H9 (cell line): ENCODE measurements at regions not wholly inside any gene's neighbourhood (a gene's known extent, or its start where the extent isn't known, plus 50 kb on each side); places are given as distances from the start of the nearest gene placed in this dataset.

Source experiments
- DNase-seq: peaks from one replicate; pipeline ENCODE4 v3.0.0-alpha.2; 2017
- H2AFZ ChIP-seq: one replicate; pipeline ENCODE4 v1.6.1; 2013; ENCODE audit warnings: mild to moderate bottlenecking, low read length, control low read depth, moderate library complexity
- H2AK5ac ChIP-seq: 2 replicates; pipeline ENCODE4 v1.6.1; 2013; ENCODE audit warnings: low read length, control low read depth, mixed read lengths; ENCODE audit not compliant: insufficient read length
- H2BK120ac ChIP-seq: one replicate; pipeline ENCODE4 v1.6.1; 2013; ENCODE audit warnings: low read depth, mild to moderate bottlenecking, low read length, control low read depth, inconsistent platforms; ENCODE audit not compliant: poor library complexity, severe bottlenecking
- H2BK12ac ChIP-seq: 2 replicates; pipeline ENCODE4 v1.6.1; 2013; ENCODE audit warnings: low read length, control low read depth, mixed read lengths, low read depth; ENCODE audit not compliant: insufficient read length
- H2BK15ac ChIP-seq: 2 replicates; pipeline ENCODE4 v1.6.1; 2013; ENCODE audit warnings: low read depth, low read length, control low read depth
- H2BK20ac ChIP-seq: one replicate; pipeline ENCODE4 v1.6.1; 2013; ENCODE audit warnings: low read depth, mild to moderate bottlenecking, low read length, control low read depth, inconsistent platforms; ENCODE audit not compliant: poor library complexity, severe bottlenecking
- H2BK5ac ChIP-seq: 2 replicates; pipeline ENCODE4 v1.6.1; 2013; ENCODE audit warnings: low read length, control low read depth, mixed read lengths; ENCODE audit not compliant: insufficient read length
- H3K14ac ChIP-seq: 2 replicates; pipeline ENCODE4 v1.6.1; 2013; ENCODE audit warnings: low read length, control low read depth; ENCODE audit not compliant: insufficient read depth
- H3K18ac ChIP-seq: 2 replicates; pipeline ENCODE4 v1.6.1; 2013; ENCODE audit warnings: low read depth, mild to moderate bottlenecking, mixed read lengths, low read length, control low read depth; ENCODE audit not compliant: insufficient read length
- H3K23ac ChIP-seq: 2 replicates; pipeline ENCODE4 v1.6.1; 2013; ENCODE audit warnings: low read length, control low read depth, mixed read lengths, low read depth; ENCODE audit not compliant: insufficient read length
- H3K23me2 ChIP-seq: 2 replicates; pipeline ENCODE4 v1.6.1; 2013; ENCODE audit warnings: low read depth, mild to moderate bottlenecking, mixed read lengths, low read length, control low read depth; ENCODE audit not compliant: insufficient read length, poor library complexity, severe bottlenecking
- H3K27ac ChIP-seq: 2 replicates; pipeline ENCODE4 v1.5.1; 2013; ENCODE audit warnings: low read length, control low read depth, mixed read lengths, low read depth; ENCODE audit not compliant: insufficient read length
- H3K27me3 ChIP-seq: 2 replicates; pipeline ENCODE4 v1.6.1; 2013; ENCODE audit warnings: low read length, control low read depth, inconsistent platforms; ENCODE audit not compliant: insufficient read depth
- H3K4ac ChIP-seq: 2 replicates; pipeline ENCODE4 v1.6.1; 2013; ENCODE audit warnings: low read depth, mild to moderate bottlenecking, control low read depth, inconsistent platforms, low read length, moderate library complexity
- H3K4me1 ChIP-seq: 2 replicates; pipeline ENCODE4 v1.6.1; 2013; ENCODE audit warnings: low read length, control low read depth, inconsistent platforms; ENCODE audit not compliant: insufficient read depth
- H3K4me2 ChIP-seq: 2 replicates; pipeline ENCODE4 v1.6.1; 2013; ENCODE audit warnings: low read length, control low read depth, mixed read lengths; ENCODE audit not compliant: insufficient read length, insufficient read depth
- H3K56ac ChIP-seq: 2 replicates; pipeline ENCODE4 v1.6.1; 2013; ENCODE audit warnings: low read depth, mild to moderate bottlenecking, mixed read lengths, low read length, control low read depth; ENCODE audit not compliant: insufficient read length
- H3K79me1 ChIP-seq: 2 replicates; pipeline ENCODE4 v1.6.1; 2013; ENCODE audit warnings: low read depth, mild to moderate bottlenecking, moderate library complexity, low read length, control low read depth, inconsistent platforms; ENCODE audit not compliant: insufficient read depth, poor library complexity, severe bottlenecking
- H3K79me2 ChIP-seq: 2 replicates; pipeline ENCODE4 v1.6.1; 2013; ENCODE audit warnings: low read length, control low read depth, inconsistent platforms; ENCODE audit not compliant: insufficient read depth
- H3K9ac ChIP-seq: 2 replicates; pipeline ENCODE4 v1.6.1; 2013; ENCODE audit warnings: low read length, control low read depth, mixed read lengths; ENCODE audit not compliant: insufficient read length; ENCODE audit errors: extremely low read depth
- H3K9me3 ChIP-seq: one replicate; pipeline ENCODE4 v1.6.1; 2013; ENCODE audit warnings: low read depth, low read length, inconsistent platforms; ENCODE audit not compliant: control insufficient read depth
- H3T11ph ChIP-seq: one replicate; pipeline ENCODE4 v1.6.1; 2013; ENCODE audit warnings: mild to moderate bottlenecking, low read length, control low read depth, inconsistent platforms
- H4K20me1 ChIP-seq: one replicate; pipeline ENCODE4 v1.6.1; 2013; ENCODE audit not compliant: control insufficient read depth, insufficient read length, insufficient read depth
- H4K5ac ChIP-seq: 2 replicates; pipeline ENCODE4 v1.6.1; 2013; ENCODE audit warnings: low read depth, mild to moderate bottlenecking, mixed read lengths, low read length, control low read depth; ENCODE audit not compliant: insufficient read length
- H4K8ac ChIP-seq: replicated peaks from 2 replicates; pipeline ENCODE4 v1.6.1; 2013; ENCODE audit warnings: low read length, control low read depth, mixed read lengths, low read depth; ENCODE audit not compliant: insufficient read length
- H4K91ac ChIP-seq: 2 replicates; pipeline ENCODE4 v1.6.1; 2013; ENCODE audit warnings: low read depth, mild to moderate bottlenecking, moderate library complexity, mixed read lengths, low read length, control low read depth; ENCODE audit not compliant: insufficient read length
- H3K27ac Mint-ChIP-seq, 3 experiments: 2 replicates in 2 of 3; 3 replicates in 1 of 3; pipeline ENCODE4 v1.8.0; 2020 to 2021; ENCODE audit warnings: mixed read lengths in 3 of 3, mild to moderate bottlenecking in 1 of 3, moderate library complexity in 1 of 3
- H3K27me3 Mint-ChIP-seq: 2 replicates; pipeline ENCODE4 v1.8.0; 2021; ENCODE audit warnings: low read depth, mild to moderate bottlenecking, moderate library complexity, mixed read lengths
- H3K36me3 Mint-ChIP-seq, 3 experiments: 2 replicates in 2 of 3; 3 replicates in 1 of 3; pipeline ENCODE4 v1.8.0; 2020 to 2021; ENCODE audit warnings: low read depth in 3 of 3, mixed read lengths in 3 of 3; ENCODE audit not compliant: insufficient read depth in 1 of 3
- H3K4me1 Mint-ChIP-seq, 2 experiments: 2 replicates each; pipeline ENCODE4 v1.8.0; 2020; ENCODE audit warnings: mixed read lengths in 2 of 2
- H3K4me3 Mint-ChIP-seq, 2 experiments: 2 replicates in 1 of 2; 3 replicates in 1 of 2; pipeline ENCODE4 v1.8.0; 2020 to 2021; ENCODE audit warnings: mild to moderate bottlenecking in 2 of 2, mixed read lengths in 2 of 2, moderate library complexity in 1 of 2
- H3K9me3 Mint-ChIP-seq, 2 experiments: 2 replicates in 1 of 2; 3 replicates in 1 of 2; pipeline ENCODE4 v1.8.0; 2020; ENCODE audit warnings: mild to moderate bottlenecking in 2 of 2, mixed read lengths in 2 of 2, moderate library complexity in 1 of 2
- CTCF ChIP-seq: fragments of 200-600 bp; sonication (generic); conservative IDR thresholded peaks from 3 replicates; pipeline ENCODE4 v1.8.0; 2021; ENCODE audit warnings: antibody characterized with exemption, mild to moderate bottlenecking

GRCh38 chr1:213391445-213391844 lies 340.4 kb downstream of the RPS6KC1 start:
- H3K23me2 ChIP-seq = no peaks in the 10 kb centered on the region
- no peak overlapping the region for H3K4me3 Mint-ChIP-seq
- H3K9me3 Mint-ChIP-seq = no peaks in the 10 kb centered on the region
- no peak overlapping the region for H2AK5ac ChIP-seq
- no peak overlapping the region for H3T11ph ChIP-seq
- no peak overlapping the region for H2BK12ac ChIP-seq
- H4K8ac ChIP-seq = no peak overlapping the region
- H3K18ac ChIP-seq = no peak overlapping the region
- DNase-seq = no peak
- H2BK15ac ChIP-seq = no peak overlapping the region
- H4K91ac ChIP-seq = no peak overlapping the region
- TF ChIP-seq CTCF = no peak
- H3K56ac ChIP-seq = no peak overlapping the region
- H2BK20ac ChIP-seq = no peak overlapping the region
- peaks cover 12 to 14% of the 10 kb centered on the region in 2 experiments for H3K4me1 Mint-ChIP-seq
- H3K27me3 Mint-ChIP-seq = peaks cover 3% of the 10 kb centered on the region
- no peak overlapping the region for H3K27ac ChIP-seq
- H2AFZ ChIP-seq = no peak overlapping the region
- H3K79me1 ChIP-seq = no peaks in the 10 kb centered on the region
- no peak overlapping the region for H2BK120ac ChIP-seq
- no peak overlapping the region for H3K4ac ChIP-seq
- no peak overlapping the region for H4K5ac ChIP-seq
- no peaks in the 10 kb centered on the region for H3K79me2 ChIP-seq
- no peaks in the 10 kb centered on the region for H3K9me3 ChIP-seq
- H3K4me1 ChIP-seq = no peaks in the 10 kb centered on the region
- H2BK5ac ChIP-seq = no peak overlapping the region
- H3K14ac ChIP-seq = no peak overlapping the region
- H3K27me3 ChIP-seq = no peaks in the 10 kb centered on the region
- no peak overlapping the region for H3K27ac Mint-ChIP-seq
- H3K4me2 ChIP-seq = no peak overlapping the region
- H3K36me3 Mint-ChIP-seq = no peaks in the 10 kb centered on the region
- H3K9ac ChIP-seq = no peak overlapping the region
- H3K23ac ChIP-seq = no peak overlapping the region
- H4K20me1 ChIP-seq = no peaks in the 10 kb centered on the region
